ENCODE measurements at regions not wholly inside any gene's neighbourhood (a gene's known extent, or its start where the extent isn't known, plus 50 kb on each side); places are given as distances from the start of the nearest gene placed in this dataset.
"Not testable (repeated sequence)": the region's sequence is repeated elsewhere in the genome, so short reads cannot be mapped to it uniquely, and the experiment has no call there.

- DNase-seq (ENCODE audit: insufficient read length, low spot score), result no peak
- no peak for FAIRE-seq
Measured at GRCh38 chr11:95413761-95414160, 182.8 kb upstream of the SESN3 start.

GRCh38 chr11:95413021-95413420 lies 182.0 kb upstream of the SESN3 start:
- FAIRE-seq, result no peak
- DNase-seq (ENCODE audit: insufficient read length, low spot score), result no peak

GRCh38 chr11:95412074-95412473 lies 181.1 kb upstream of the SESN3 start:
- no peak for FAIRE-seq
- no peak for DNase-seq (ENCODE audit: insufficient read length, low spot score)

- not testable (repeated sequence) for FAIRE-seq; DNase-seq (ENCODE audit: insufficient read length, low spot score)
Measured at GRCh38 chr11:95410707-95411106, 179.7 kb upstream of the SESN3 start.

GRCh38 chr11:95406271-95406670 lies 175.3 kb upstream of the SESN3 start:
- no peak for FAIRE-seq
- DNase-seq (ENCODE audit: insufficient read length, low spot score), result no peak

GRCh38 chr11:95404370-95404769 lies 173.4 kb upstream of the SESN3 start:
- no peak for FAIRE-seq
- no peak for DNase-seq (ENCODE audit: insufficient read length, low spot score)

GRCh38 chr11:95398437-95399112 lies 167.6 kb upstream of the SESN3 start:
- no peak for FAIRE-seq
- no peak for DNase-seq (ENCODE audit: insufficient read length, low spot score)

GRCh38 chr11:95392644-95393043 lies 161.6 kb upstream of the SESN3 start:
- FAIRE-seq (no peak), DNase-seq (ENCODE audit: insufficient read length, low spot score) (no peak)

- FAIRE-seq, result no peak
- DNase-seq (ENCODE audit: insufficient read length, low spot score), result no peak
Measured at GRCh38 chr11:95389427-95389826, 158.4 kb upstream of the SESN3 start.

- DNase-seq (ENCODE audit: insufficient read length, low spot score) (no peak), FAIRE-seq (no peak)
Measured at GRCh38 chr11:95388086-95388485, 157.1 kb upstream of the SESN3 start.

GRCh38 chr11:95387325-95387724 lies 156.3 kb upstream of the SESN3 start:
- FAIRE-seq (no peak), DNase-seq (ENCODE audit: insufficient read length, low spot score) (no peak)

GRCh38 chr11:95385577-95385976 lies 154.6 kb upstream of the SESN3 start:
- DNase-seq (ENCODE audit: insufficient read length, low spot score), result no peak
- no peak for FAIRE-seq

- FAIRE-seq (no peak), DNase-seq (ENCODE audit: insufficient read length, low spot score) (no peak)
Measured at GRCh38 chr11:95379479-95379878, 148.5 kb upstream of the SESN3 start.

- FAIRE-seq (no peak), DNase-seq (ENCODE audit: insufficient read length, low spot score) (no peak)
Measured at GRCh38 chr11:95378789-95379188, 147.8 kb upstream of the SESN3 start.

- DNase-seq (ENCODE audit: insufficient read length, low spot score) (no peak), FAIRE-seq (no peak)
Measured at GRCh38 chr11:95378111-95378510, 147.1 kb upstream of the SESN3 start.

- DNase-seq (ENCODE audit: insufficient read length, low spot score) (no peak), FAIRE-seq (no peak)
Measured at GRCh38 chr11:95375886-95376285, 144.9 kb upstream of the SESN3 start.

- FAIRE-seq, result no peak
Measured at GRCh38 chr11:95375451-95375850, 144.4 kb upstream of the SESN3 start.

GRCh38 chr11:95374105-95374504 lies 143.1 kb upstream of the SESN3 start:
- FAIRE-seq, result no peak

More at GRCh38 chr11:95375451-95375850, 144.4 kb upstream of the SESN3 start:
- DNase-seq (ENCODE audit: insufficient read length, low spot score), result no peak

GRCh38 chr11:95373241-95373640 lies 142.2 kb upstream of the SESN3 start:
- FAIRE-seq (no peak), DNase-seq (ENCODE audit: insufficient read length, low spot score) (no peak)

More at GRCh38 chr11:95374105-95374504, 143.1 kb upstream of the SESN3 start:
- no peak for DNase-seq (ENCODE audit: insufficient read length, low spot score)

GRCh38 chr11:95372097-95372656 lies 141.2 kb upstream of the SESN3 start:
- FAIRE-seq, result no peak
- no peak for DNase-seq (ENCODE audit: insufficient read length, low spot score)

- FAIRE-seq (no peak), DNase-seq (ENCODE audit: insufficient read length, low spot score) (no peak)
Measured at GRCh38 chr11:95371153-95371552, 140.2 kb upstream of the SESN3 start.

- DNase-seq (ENCODE audit: insufficient read length, low spot score) (no peak), FAIRE-seq (no peak)
Measured at GRCh38 chr11:95367726-95368125, 136.7 kb upstream of the SESN3 start.

- DNase-seq (ENCODE audit: insufficient read length, low spot score) (no peak), FAIRE-seq (no peak)
Measured at GRCh38 chr11:95365348-95365747, 134.3 kb upstream of the SESN3 start.
